Thyroid gland (tissue), 4 donors: ENCODE measurements at regions not wholly inside any gene's neighbourhood (a gene's known extent, or its start where the extent isn't known, plus 50 kb on each side); places are given as distances from the start of the nearest gene placed in this dataset.

Experiments
- DNase-seq, 2 donors: peaks; one replicate each; pipeline ENCODE4 v3.0.0-alpha.2; 2019
- H3K27ac ChIP-seq, 3 donors: fragments of 200-600 bp; sonication (generic); 1 replicate in 2 of 3; 2 replicates in 1 of 3; pipeline ENCODE4 v1.5.1; 2016 to 2019; ENCODE audit warnings: mild to moderate bottlenecking in 1 of 3, moderate library complexity in 1 of 3
- H3K27me3 ChIP-seq: fragments of 200-600 bp; sonication (generic); one replicate; pipeline ENCODE4 v1.5.1; 2019
- H3K36me3 ChIP-seq, 2 donors: fragments of 200-600 bp; sonication (generic); one replicate each; pipeline ENCODE4 v1.5.1; 2016 to 2019
- H3K4me1 ChIP-seq, 2 donors: fragments of 200-600 bp; sonication (generic); one replicate each; pipeline ENCODE4 v1.5.1; 2017 to 2019
- H3K4me3 ChIP-seq, 3 donors: fragments of 200-600 bp; sonication (generic); replicated peaks in 1 of 3; 1 replicate in 2 of 3; 2 replicates in 1 of 3; pipeline ENCODE4 v1.5.1; 2016; ENCODE audit warnings: mild to moderate bottlenecking in 1 of 3
- H3K9me3 ChIP-seq: fragments of 200-600 bp; sonication (generic); one replicate; pipeline ENCODE4 v1.5.1; 2017
- CTCF ChIP-seq, 6 experiments: fragments of 200-600 bp in 3 of 6; fragments of 450-650 bp in 3 of 6; sonication (generic) in 3 of 6; IDR thresholded peaks; one replicate each; pipeline ENCODE4 v1.5.1; 2016 to 2019; ENCODE audit warnings: antibody characterized with exemption in 6 of 6, mild to moderate bottlenecking in 2 of 6, inconsistent platforms in 1 of 6, moderate library complexity in 1 of 6
- POLR2A ChIP-seq, 2 donors: fragments of 450-650 bp; IDR thresholded peaks; one replicate each; pipeline ENCODE4 v1.6.1; 2017; ENCODE audit warnings: antibody characterized with exemption in 2 of 2, mild to moderate bottlenecking in 2 of 2, moderate library complexity in 1 of 2
- WGBS, 2 donors: methylation state at CpG; one replicate each; pipeline ENCODE4 v1.1.5; 2017; 5-methylcytosine and 5-hydroxymethylcytosine counted together
- intact Hi-C: fragments of 100-400 bp; cut with DNase I; formaldehyde crosslinking; loops from one replicate; pipeline ENCODE4 v1.15.1; 2023

- Histone ChIP-seq H3K4me1 (no peaks in the 10 kb centered on the region), H3K4me3 (no peak overlapping the region), H3K27ac (no peak overlapping the region), H3K36me3 (no peaks in the 10 kb centered on the region), H3K9me3 (no peaks in the 10 kb centered on the region), H3K27me3 (no peaks in the 10 kb centered on the region)
- WGBS, 2 donors, result 69 to 73% methylated on average over 8 of the region's 8 CpGs
- DNase-seq, result no peak
- no peak for TF ChIP-seq CTCF (IDR thresholded peaks at IDR 0.05)
- no peak for TF ChIP-seq POLR2A (IDR thresholded peaks at IDR 0.05)
- intact Hi-C loops, result no loop called here
These were observed 207.1 kb downstream of the NFATC2 start for GRCh38 chr20:51335329-51335841.

- TF ChIP-seq CTCF (IDR thresholded peaks at IDR 0.05), result no peak
- no peak for TF ChIP-seq POLR2A (IDR thresholded peaks at IDR 0.05)
- Histone ChIP-seq H3K36me3 (no peaks in the 10 kb centered on the region), H3K27ac (no peak overlapping the region), H3K4me1 (no peaks in the 10 kb centered on the region), H3K27me3 (no peaks in the 10 kb centered on the region), H3K9me3 (no peaks in the 10 kb centered on the region), H3K4me3 (no peak overlapping the region)
- no peak for DNase-seq
- intact Hi-C loops, result no loop called here
- 91 to 93% methylated on average over 9 of the region's 9 CpGs for WGBS, 2 donors
These were observed 207.9 kb downstream of the NFATC2 start for GRCh38 chr20:51334609-51335008.

GRCh38 chr20:51333971-51334370, 208.5 kb downstream of the NFATC2 start:
- TF ChIP-seq POLR2A (IDR thresholded peaks at IDR 0.05), result no peak
- TF ChIP-seq CTCF (IDR thresholded peaks at IDR 0.05), result no peak
- no peak for DNase-seq
- H3K27me3 ChIP-seq, result no peaks in the 10 kb centered on the region
- H3K4me3 ChIP-seq, result no peak overlapping the region
- no peaks in the 10 kb centered on the region for H3K4me1 ChIP-seq
- 86 to 91% methylated on average over 14 of the region's 14 CpGs for WGBS, 2 donors
- no peak overlapping the region for H3K27ac ChIP-seq
- intact Hi-C loops, result no loop called here
- no peaks in the 10 kb centered on the region for H3K36me3 ChIP-seq
- H3K9me3 ChIP-seq, result no peaks in the 10 kb centered on the region

- WGBS, 2 donors, result 83 to 84% methylated on average over 3 of the region's 3 CpGs
These were observed 209.1 kb downstream of the NFATC2 start for GRCh38 chr20:51333446-51333845.

GRCh38 chr20:51331481-51331880, 211.0 kb downstream of the NFATC2 start:
- Histone ChIP-seq H3K9me3 (no peaks in the 10 kb centered on the region), H3K4me3 (no peak overlapping the region), H3K36me3 (no peaks in the 10 kb centered on the region), H3K27me3 (no peaks in the 10 kb centered on the region), H3K4me1 (no peaks in the 10 kb centered on the region), H3K27ac (no peak overlapping the region)
- no peak for DNase-seq
- 87 to 89% methylated on average over 11 to 19 of the region's 19 CpGs for WGBS, 2 donors
- intact Hi-C loops, result no loop called here
- TF ChIP-seq CTCF (IDR thresholded peaks at IDR 0.05), result no peak
- no peak for TF ChIP-seq POLR2A (IDR thresholded peaks at IDR 0.05)

More at GRCh38 chr20:51333446-51333845, 209.1 kb downstream of the NFATC2 start:
- H3K9me3 ChIP-seq, result no peaks in the 10 kb centered on the region
- intact Hi-C loops, result no loop called here
- no peak overlapping the region for H3K27ac ChIP-seq
- no peak overlapping the region for H3K4me3 ChIP-seq
- no peaks in the 10 kb centered on the region for H3K27me3 ChIP-seq
- no peaks in the 10 kb centered on the region for H3K4me1 ChIP-seq
- no peaks in the 10 kb centered on the region for H3K36me3 ChIP-seq
- TF ChIP-seq POLR2A (IDR thresholded peaks at IDR 0.05) (no peak), CTCF (IDR thresholded peaks at IDR 0.05) (no peak)
- no peak for DNase-seq
